Smooth muscle cell (in vitro differentiated cells): ENCODE measurements at regions not wholly inside any gene's neighbourhood (a gene's known extent, or its start where the extent isn't known, plus 50 kb on each side); places are given as distances from the start of the nearest gene placed in this dataset.
A peak's percentile ranks its signal among the peaks of the same experiment; 100 is the strongest.

Source experiments
- DNase-seq: peaks from one replicate; lab custom pipeline; 2025; ENCODE audit not compliant: unreplicated experiment; lab: John Stamatoyannopoulos, UW
- H2AFZ ChIP-seq: fragments of 200-600 bp; sonication (generic); 2 replicates; pipeline ENCODE4 v1.6.0; 2016; ENCODE audit warnings: antibody characterized with exemption, low read depth, mild to moderate bottlenecking
- H3F3A ChIP-seq: fragments of 200-600 bp; sonication (generic); 2 replicates; pipeline ENCODE4 v1.6.0; 2017; ENCODE audit warnings: antibody characterized with exemption, low read depth
- H3K27ac ChIP-seq: fragments of 200-600 bp; sonication (generic); 2 replicates; pipeline ENCODE4 v1.5.1; 2016; ENCODE audit warnings: low read depth, mild to moderate bottlenecking
- H3K27me3 ChIP-seq: fragments of 200-600 bp; sonication (generic); 2 replicates; pipeline ENCODE4 v1.6.1; 2016; ENCODE audit warnings: low read depth, mild to moderate bottlenecking
- H3K36me3 ChIP-seq: fragments of 200-600 bp; sonication (generic); 2 replicates; pipeline ENCODE4 v1.5.1; 2016; ENCODE audit warnings: low read depth
- H3K4me1 ChIP-seq: fragments of 200-600 bp; sonication (generic); 2 replicates; pipeline ENCODE4 v1.5.1; 2016; ENCODE audit warnings: low read depth
- H3K4me2 ChIP-seq: fragments of 200-600 bp; sonication (generic); 2 replicates; pipeline ENCODE4 v1.6.0; 2016; ENCODE audit warnings: mild to moderate bottlenecking
- H3K4me3 ChIP-seq: fragments of 200-600 bp; sonication (generic); 2 replicates; pipeline ENCODE4 v1.5.1; 2016; ENCODE audit warnings: mild to moderate bottlenecking
- H3K79me2 ChIP-seq: fragments of 200-600 bp; sonication (generic); 2 replicates; pipeline ENCODE4 v1.6.0; 2016; ENCODE audit warnings: low read depth, mild to moderate bottlenecking
- H3K9ac ChIP-seq: fragments of 200-600 bp; sonication (generic); 2 replicates; pipeline ENCODE4 v1.6.0; 2016; ENCODE audit warnings: low read depth
- H3K9me3 ChIP-seq: fragments of 200-600 bp; sonication (generic); replicated peaks from 2 replicates; pipeline ENCODE4 v1.5.1; 2016; ENCODE audit warnings: low read depth
- H4K20me1 ChIP-seq: fragments of 200-600 bp; sonication (generic); 2 replicates; pipeline ENCODE4 v1.6.0; 2016; ENCODE audit warnings: low read depth
- WGBS: methylation state at CpG from one replicate; pipeline ENCODE4 v1.1.7; 2016; ENCODE audit warnings: low lambda C conversion rate; 5-methylcytosine and 5-hydroxymethylcytosine counted together
- TF ChIP-seq, protein P1 (sequence below): fragments of 200-600 bp; sonication (generic); IDR thresholded peaks from 2 replicates; pipeline ENCODE4 v1.5.1; 2017; ENCODE audit warnings: borderline replicate concordance, mild to moderate bottlenecking, antibody characterized with exemption; ENCODE audit not compliant: insufficient read depth, poor library complexity, severe bottlenecking

DNA sequence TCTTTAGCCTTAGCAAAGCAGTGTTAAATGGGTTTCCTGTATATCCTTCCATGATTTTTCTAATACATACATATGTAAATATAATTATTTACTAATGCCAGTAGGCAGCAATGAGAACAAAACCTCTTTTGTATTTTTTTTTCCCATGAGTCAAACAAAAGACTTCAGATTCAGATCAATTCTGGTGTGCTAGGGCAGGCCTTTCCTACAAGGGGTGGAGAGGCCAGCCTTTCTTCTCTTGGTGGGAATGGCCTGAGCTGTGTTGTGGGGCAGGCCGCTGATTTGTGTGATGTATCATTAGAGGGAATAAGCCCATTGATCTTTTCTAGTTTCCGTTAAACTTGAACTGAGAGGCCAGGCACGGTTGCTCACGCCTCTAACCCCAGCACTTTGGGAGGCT is 115.5 kb upstream of the DMRT1 start:
- 86% methylated on average over 4 of the region's 4 CpGs for WGBS
- no peaks in the 10 kb centered on the region for H3K36me3 ChIP-seq
- H3F3A ChIP-seq, result no peaks in the 10 kb centered on the region
- TF ChIP-seq, protein P1, sequence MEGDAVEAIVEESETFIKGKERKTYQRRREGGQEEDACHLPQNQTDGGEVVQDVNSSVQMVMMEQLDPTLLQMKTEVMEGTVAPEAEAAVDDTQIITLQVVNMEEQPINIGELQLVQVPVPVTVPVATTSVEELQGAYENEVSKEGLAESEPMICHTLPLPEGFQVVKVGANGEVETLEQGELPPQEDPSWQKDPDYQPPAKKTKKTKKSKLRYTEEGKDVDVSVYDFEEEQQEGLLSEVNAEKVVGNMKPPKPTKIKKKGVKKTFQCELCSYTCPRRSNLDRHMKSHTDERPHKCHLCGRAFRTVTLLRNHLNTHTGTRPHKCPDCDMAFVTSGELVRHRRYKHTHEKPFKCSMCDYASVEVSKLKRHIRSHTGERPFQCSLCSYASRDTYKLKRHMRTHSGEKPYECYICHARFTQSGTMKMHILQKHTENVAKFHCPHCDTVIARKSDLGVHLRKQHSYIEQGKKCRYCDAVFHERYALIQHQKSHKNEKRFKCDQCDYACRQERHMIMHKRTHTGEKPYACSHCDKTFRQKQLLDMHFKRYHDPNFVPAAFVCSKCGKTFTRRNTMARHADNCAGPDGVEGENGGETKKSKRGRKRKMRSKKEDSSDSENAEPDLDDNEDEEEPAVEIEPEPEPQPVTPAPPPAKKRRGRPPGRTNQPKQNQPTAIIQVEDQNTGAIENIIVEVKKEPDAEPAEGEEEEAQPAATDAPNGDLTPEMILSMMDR, result no peak
- no peak overlapping the region for H3K4me3 ChIP-seq
- no peak overlapping the region for H2AFZ ChIP-seq
- H3K27ac ChIP-seq, result no peak overlapping the region
- H3K4me2 ChIP-seq, result no peak overlapping the region
- peaks cover 7% of the 10 kb centered on the region for H3K79me2 ChIP-seq
- no peaks in the 10 kb centered on the region for H3K4me1 ChIP-seq
- DNase-seq, result no peak
- H3K9ac ChIP-seq, result no peak overlapping the region
- H3K9me3 ChIP-seq, result no peaks in the 10 kb centered on the region
- H4K20me1 ChIP-seq, result no peaks in the 10 kb centered on the region
- H3K27me3 ChIP-seq, result no peaks in the 10 kb centered on the region

DNA sequence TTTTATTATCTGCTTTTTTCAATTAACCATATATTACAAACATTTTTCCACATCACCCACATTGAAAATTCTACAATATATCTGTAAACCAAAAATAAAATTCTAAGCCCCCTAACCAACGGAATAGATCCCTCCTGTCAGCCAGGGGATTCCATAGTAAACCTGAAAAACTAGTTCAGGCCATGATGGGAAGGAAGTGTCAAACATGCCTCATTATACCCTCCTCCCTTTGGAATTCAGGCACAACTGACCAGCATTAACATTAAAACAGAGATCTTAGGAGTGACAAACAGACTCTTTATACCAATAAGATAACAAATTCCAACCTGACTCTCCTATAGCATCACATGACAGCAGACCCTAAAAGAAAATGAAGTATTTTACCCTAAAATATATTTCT is 113.7 kb upstream of the DMRT1 start:
- DNase-seq, result no peak
- Histone ChIP-seq H3K4me3 (no peak overlapping the region), H3K4me2 (no peak overlapping the region), H3K9ac (no peak overlapping the region), H3K27me3 (no peaks in the 10 kb centered on the region), H3K9me3 (no peaks in the 10 kb centered on the region), H2AFZ (no peak overlapping the region), H3K4me1 (no peaks in the 10 kb centered on the region), H3F3A (no peaks in the 10 kb centered on the region), H4K20me1 (no peaks in the 10 kb centered on the region), H3K79me2 (peaks cover 7% of the 10 kb centered on the region), H3K27ac (peak overlapping the region; percentile 7), H3K36me3 (no peaks in the 10 kb centered on the region)
- WGBS, result 24% methylated on average over 1 of the region's 1 CpG
- TF ChIP-seq, protein P1, result no peak

DNA sequence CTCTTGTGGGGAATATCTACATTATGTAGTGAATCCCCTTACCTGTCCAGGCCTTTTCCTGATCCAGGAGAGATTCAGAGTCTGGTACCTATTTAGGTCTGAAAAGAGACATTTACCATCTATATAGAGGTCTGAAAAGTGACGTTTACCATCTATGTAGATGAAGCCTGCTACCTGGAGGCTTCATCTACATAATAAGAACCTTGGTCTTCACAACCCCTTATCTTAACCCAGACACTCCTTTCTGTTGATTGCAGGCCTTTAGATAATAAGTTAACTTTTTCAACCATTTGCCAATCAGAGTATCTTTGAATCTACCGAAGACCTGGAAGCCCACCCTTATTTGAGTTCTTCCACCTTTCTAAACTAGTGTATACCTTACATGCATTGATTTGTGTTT is 113.0 kb upstream of the DMRT1 start:
- TF ChIP-seq, protein P1, result no peak
- 82% methylated on average over 2 of the region's 2 CpGs for WGBS
- H3K79me2 ChIP-seq, result peaks cover 7% of the 10 kb centered on the region

DNA sequence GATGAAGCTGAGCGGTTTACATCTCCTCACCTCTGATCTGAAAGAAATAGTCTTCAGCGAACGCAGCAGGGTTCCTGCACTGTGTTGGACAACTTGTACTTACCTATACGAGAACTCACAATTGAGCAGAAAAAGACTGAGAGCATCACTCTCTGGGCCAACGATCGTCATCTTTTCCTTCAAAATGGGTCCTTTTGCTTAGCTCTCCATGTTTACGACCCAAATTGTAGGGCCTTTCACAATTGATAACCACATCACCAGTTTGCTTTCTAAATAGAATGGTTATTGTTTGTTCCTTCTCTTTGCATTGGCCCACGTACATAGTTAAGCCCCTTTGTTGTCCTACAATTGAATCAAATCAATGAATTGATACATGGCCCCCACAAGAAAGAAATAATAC is 110.0 kb upstream of the DMRT1 start:
- Histone ChIP-seq H3K4me2 (no peak overlapping the region), H3K36me3 (no peaks in the 10 kb centered on the region), H3K27me3 (no peaks in the 10 kb centered on the region), H3K4me1 (no peaks in the 10 kb centered on the region), H4K20me1 (no peaks in the 10 kb centered on the region), H3F3A (peaks cover 5% of the 10 kb centered on the region), H3K9me3 (no peaks in the 10 kb centered on the region), H3K4me3 (no peak overlapping the region), H2AFZ (no peak overlapping the region), H3K9ac (no peak overlapping the region), H3K79me2 (no peaks in the 10 kb centered on the region), H3K27ac (no peak overlapping the region)
- TF ChIP-seq, protein P1, result no peak
- DNase-seq, result no peak
- 94% methylated on average over 8 of the region's 8 CpGs for WGBS

More for the DNA sequence above, 113.0 kb upstream of the DMRT1 start:
- Histone ChIP-seq H3F3A (no peaks in the 10 kb centered on the region), H3K27ac (peak overlapping the region; percentile 7), H3K36me3 (no peaks in the 10 kb centered on the region), H3K9me3 (no peaks in the 10 kb centered on the region), H3K4me2 (no peak overlapping the region), H3K27me3 (no peaks in the 10 kb centered on the region), H3K4me3 (no peak overlapping the region), H3K9ac (no peak overlapping the region), H4K20me1 (no peaks in the 10 kb centered on the region), H2AFZ (no peak overlapping the region), H3K4me1 (no peaks in the 10 kb centered on the region)
- no peak for DNase-seq
